ENCODE measurements at regions not wholly inside any gene's neighbourhood (a gene's known extent, or its start where the extent isn't known, plus 50 kb on each side); places are given as distances from the start of the nearest gene placed in this dataset.

DNA sequence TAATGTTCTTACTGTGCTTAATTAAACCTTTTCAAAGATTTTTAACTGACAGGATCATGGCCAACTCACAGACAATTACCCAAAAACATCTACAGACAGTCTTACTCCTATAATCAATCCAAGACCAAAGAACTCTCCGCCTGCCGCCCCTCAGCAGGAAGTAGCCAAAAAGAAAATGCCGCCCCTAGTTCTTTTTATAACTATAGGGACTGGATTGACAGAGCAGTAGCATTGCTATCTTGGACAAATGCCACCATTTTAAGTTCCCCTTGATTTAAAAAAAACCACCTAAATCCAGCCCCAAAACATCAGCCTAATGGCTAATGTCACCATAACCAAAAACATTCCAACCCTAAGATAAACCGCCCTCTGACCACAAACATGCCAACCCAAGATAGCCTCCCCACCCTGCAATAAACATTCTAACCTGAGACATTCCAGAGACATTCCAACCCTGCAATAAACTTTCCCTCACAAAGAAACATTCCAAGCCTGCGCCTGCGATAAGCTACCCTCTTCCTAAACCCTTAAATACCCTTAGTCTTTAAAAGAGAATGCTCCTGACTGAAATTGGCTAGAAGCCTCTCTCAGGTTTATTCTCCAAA is 77.0 kb downstream of the COQ2 start:
- Histone ChIP-seq H3K27ac (ENCODE audit: low read depth, low read length) (no peak overlapping the region), H3K9me3 (ENCODE audit: control insufficient read depth, insufficient read depth, low read length) (peaks cover 5% of the 10 kb centered on the region; the same call in 1 of the 2 replicates), H3K27me3 (ENCODE audit: control insufficient read depth, insufficient read depth, low read length) (peaks cover 6% of the 10 kb centered on the region), H3K4me3 (ENCODE audit: low read depth, low read length) (no peak overlapping the region)
- ChIA-PET CTCF (interaction anchor here (2.0 kb wide), 1 partner anchor 97 kb away, joined by 6 read pairs; no protein-coding TSS in a partner anchor), POLR2A (interaction anchor here (0.5 kb wide), 1 partner anchor 53 kb away, joined by 4 read pairs; no protein-coding TSS in a partner anchor)
- peak; percentile 36 for DNase-seq (ENCODE audit: low read depth, low spot score)
- TF ChIP-seq CTCF (IDR thresholded peaks at IDR 0.05; ENCODE audit: low read depth, low read length): no peak

DNA sequence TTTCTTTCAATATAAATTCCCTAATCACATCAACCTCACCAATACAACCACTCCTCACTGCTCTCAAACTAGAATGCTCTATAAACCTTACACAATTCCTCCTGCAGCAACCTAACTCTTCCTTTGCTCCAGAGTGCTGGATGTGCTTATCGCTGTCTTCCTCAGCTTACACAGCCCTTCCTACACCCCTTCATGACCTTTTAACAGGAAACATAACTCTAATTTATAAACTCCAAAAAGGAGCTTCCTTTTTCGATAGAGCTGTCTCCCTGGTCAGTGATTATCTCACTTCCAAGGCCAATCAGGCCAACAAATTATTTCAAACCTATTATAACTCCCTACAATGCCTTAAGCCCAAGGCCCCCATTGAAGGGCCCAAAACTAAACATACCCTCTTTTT is 78.8 kb downstream of the COQ2 start:
- Histone ChIP-seq H3K4me3 (ENCODE audit: low read depth, low read length) (no peak overlapping the region), H3K9me3 (ENCODE audit: control insufficient read depth, insufficient read depth, low read length) (peaks cover 5% of the 10 kb centered on the region; the same call in 1 of the 2 replicates), H3K27me3 (ENCODE audit: control insufficient read depth, insufficient read depth, low read length) (peaks cover 6% of the 10 kb centered on the region), H3K27ac (ENCODE audit: low read depth, low read length) (no peak overlapping the region)
- DNase-seq (ENCODE audit: low read depth, low spot score): no peak
- no peak for TF ChIP-seq CTCF (IDR thresholded peaks at IDR 0.05; ENCODE audit: low read depth, low read length)
- ChIA-PET CTCF (no interaction called here), POLR2A (no interaction called here)

- CTCF ChIA-PET: no interaction called here
- POLR2A ChIA-PET: no interaction called here
- H3K27ac ChIP-seq (ENCODE audit: low read depth, low read length): no peak overlapping the region
- H3K27me3 ChIP-seq (ENCODE audit: control insufficient read depth, insufficient read depth, low read length): peaks cover 6% of the 10 kb centered on the region
- TF ChIP-seq CTCF (IDR thresholded peaks at IDR 0.05; ENCODE audit: low read depth, low read length): no peak
- DNase-seq (ENCODE audit: low read depth, low spot score): no peak
- no peak overlapping the region for H3K4me3 ChIP-seq (ENCODE audit: low read depth, low read length)
- H3K9me3 ChIP-seq (ENCODE audit: control insufficient read depth, insufficient read depth, low read length): peaks cover 5% of the 10 kb centered on the region; the same call in 1 of the 2 replicates
Observed at GRCh38 chr4:83204731-83205130, 79.9 kb downstream of the COQ2 start.

- H3K27me3 ChIP-seq (ENCODE audit: control insufficient read depth, insufficient read depth, low read length): peaks cover 6% of the 10 kb centered on the region
- ChIA-PET POLR2A (no interaction called here), CTCF (no interaction called here)
- no peaks in the 10 kb centered on the region for H3K9me3 ChIP-seq (ENCODE audit: control insufficient read depth, insufficient read depth, low read length)
- no peak overlapping the region for H3K4me3 ChIP-seq (ENCODE audit: low read depth, low read length)
- no peak for DNase-seq (ENCODE audit: low read depth, low spot score)
- no peak for TF ChIP-seq CTCF (IDR thresholded peaks at IDR 0.05; ENCODE audit: low read depth, low read length)
- no peak overlapping the region for H3K27ac ChIP-seq (ENCODE audit: low read depth, low read length)
Observed at GRCh38 chr4:83201761-83202160, 82.8 kb downstream of the COQ2 start.

- H3K9me3 ChIP-seq (ENCODE audit: control insufficient read depth, insufficient read depth, low read length): no peaks in the 10 kb centered on the region
- no peak overlapping the region for H3K4me3 ChIP-seq (ENCODE audit: low read depth, low read length)
- DNase-seq (ENCODE audit: low read depth, low spot score): no peak
- ChIA-PET POLR2A (no interaction called here), CTCF (no interaction called here)
- TF ChIP-seq CTCF (IDR thresholded peaks at IDR 0.05; ENCODE audit: low read depth, low read length): no peak
- H3K27me3 ChIP-seq (ENCODE audit: control insufficient read depth, insufficient read depth, low read length): no peaks in the 10 kb centered on the region
- H3K27ac ChIP-seq (ENCODE audit: low read depth, low read length): no peak overlapping the region
Observed at GRCh38 chr4:83197555-83198235, 83.2 kb upstream of the PLAC8 start.
